HFFc6 (cell line): ENCODE measurements at regions not wholly inside any gene's neighbourhood (a gene's known extent, or its start where the extent isn't known, plus 50 kb on each side); places are given as distances from the start of the nearest gene placed in this dataset.
"Not testable (repeated sequence)": the region's sequence is repeated elsewhere in the genome, so short reads cannot be mapped to it uniquely, and the experiment has no call there.

Experiments used
- DNase-seq: peaks from one replicate; pipeline ENCODE4 v3.0.0-alpha.2; 2018
- H3K27ac Mint-ChIP-seq: 2 replicates; pipeline ENCODE4 v1.8.0; 2020; ENCODE audit warnings: mild to moderate bottlenecking, mixed read lengths
- H3K27me3 Mint-ChIP-seq: 2 replicates; pipeline ENCODE4 v1.8.0; 2021; ENCODE audit warnings: mild to moderate bottlenecking, moderate library complexity, mixed read lengths; ENCODE audit not compliant: insufficient read depth
- H3K36me3 Mint-ChIP-seq: 2 replicates; pipeline ENCODE4 v1.8.0; 2021; ENCODE audit warnings: low read depth, mixed read lengths
- H3K4me1 Mint-ChIP-seq: 2 replicates; pipeline ENCODE4 v1.8.0; 2020; ENCODE audit warnings: low read depth, mixed read lengths
- H3K4me3 Mint-ChIP-seq: 2 replicates; pipeline ENCODE4 v1.8.0; 2020; ENCODE audit warnings: mild to moderate bottlenecking, moderate library complexity, mixed read lengths
- H3K9me3 Mint-ChIP-seq: 2 replicates; pipeline ENCODE4 v1.8.0; 2020; ENCODE audit warnings: mild to moderate bottlenecking, mixed read lengths
- CTCF ChIP-seq: fragments of 200-600 bp; sonication (generic); IDR thresholded peaks from 2 replicates; pipeline ENCODE4 v1.5.0; 2021; ENCODE audit warnings: antibody characterized with exemption, mild to moderate bottlenecking

GRCh38 chr21:33993286-33994231 is 78.0 kb upstream of the ATP5PO start:
- H3K27me3 Mint-ChIP-seq: peaks cover 7% of the 10 kb centered on the region
- H3K27ac Mint-ChIP-seq: no peak overlapping the region
- peaks cover 17% of the 10 kb centered on the region for H3K4me1 Mint-ChIP-seq
- TF ChIP-seq CTCF: no peak
- DNase-seq: no peak
- no peak overlapping the region for H3K4me3 Mint-ChIP-seq
- H3K9me3 Mint-ChIP-seq: no peaks in the 10 kb centered on the region; the same call in none of the 2 replicates
- H3K36me3 Mint-ChIP-seq: peaks cover 12% of the 10 kb centered on the region; the same call in 1 of the 2 replicates

- peaks cover 12% of the 10 kb centered on the region; the same call in 1 of the 2 replicates for H3K36me3 Mint-ChIP-seq
- not testable (repeated sequence) for H3K4me3 Mint-ChIP-seq, DNase-seq, H3K27ac Mint-ChIP-seq, H3K9me3 Mint-ChIP-seq, H3K27me3 Mint-ChIP-seq
- peaks cover 17% of the 10 kb centered on the region for H3K4me1 Mint-ChIP-seq
These were observed 76.8 kb upstream of the ATP5PO start for GRCh38 chr21:33992412-33992811.

- no peak for DNase-seq
- peaks cover 12% of the 10 kb centered on the region for H3K27me3 Mint-ChIP-seq
- TF ChIP-seq CTCF: no peak
- H3K9me3 Mint-ChIP-seq: no peaks in the 10 kb centered on the region; the same call in 1 of the 2 replicates
- 0 out of 2 replicates have a peak, but pooled peaks cover 6% of the 10 kb centered on the region for H3K36me3 Mint-ChIP-seq
- no peak overlapping the region; the same call in 1 of the 2 replicates for H3K27ac Mint-ChIP-seq
- H3K4me1 Mint-ChIP-seq: peaks cover 17% of the 10 kb centered on the region
- no peak overlapping the region for H3K4me3 Mint-ChIP-seq
These were observed 75.5 kb upstream of the ATP5PO start for GRCh38 chr21:33991133-33991532.

GRCh38 chr21:33989440-33989839 is 73.8 kb upstream of the ATP5PO start:
- H3K36me3 Mint-ChIP-seq: 0 out of 2 replicates have a peak, but pooled peaks cover 6% of the 10 kb centered on the region
- no peaks in the 10 kb centered on the region; the same call in 1 of the 2 replicates for H3K9me3 Mint-ChIP-seq
- no peak overlapping the region for H3K4me3 Mint-ChIP-seq
- no peak overlapping the region for H3K27ac Mint-ChIP-seq
- DNase-seq: no peak
- peaks cover 17% of the 10 kb centered on the region for H3K4me1 Mint-ChIP-seq
- H3K27me3 Mint-ChIP-seq: peaks cover 12% of the 10 kb centered on the region
- no peak for TF ChIP-seq CTCF

GRCh38 chr21:33988237-33989017 is 72.8 kb upstream of the ATP5PO start:
- DNase-seq: no peak
- H3K4me3 Mint-ChIP-seq: no peak overlapping the region
- no peak for TF ChIP-seq CTCF
- no peaks in the 10 kb centered on the region for H3K36me3 Mint-ChIP-seq
- no peak overlapping the region for H3K27ac Mint-ChIP-seq
- peaks cover 9% of the 10 kb centered on the region for H3K27me3 Mint-ChIP-seq
- no peaks in the 10 kb centered on the region; the same call in 1 of the 2 replicates for H3K9me3 Mint-ChIP-seq
- H3K4me1 Mint-ChIP-seq: peaks cover 10% of the 10 kb centered on the region
